Activated naive CD4-positive, alpha-beta T cell treated with Interleukin-2 at 50 U/mL for 16 hours (primary cell): ENCODE measurements at regions not wholly inside any gene's neighbourhood (a gene's known extent, or its start where the extent isn't known, plus 50 kb on each side); places are given as distances from the start of the nearest gene placed in this dataset.

Experiments used
- DNase-seq: peaks from one replicate; pipeline ENCODE4 v3.0.0-alpha.2; 2020

- no peak for DNase-seq
Measured at GRCh38 chr1:229828461-229828860, 202.4 kb downstream of the URB2 start.

GRCh38 chr1:229832695-229833094 is 206.6 kb downstream of the URB2 start:
- DNase-seq = no peak

- DNase-seq = no peak
Measured at GRCh38 chr1:229834230-229834629, 208.2 kb downstream of the URB2 start.

- no peak for DNase-seq
Measured at GRCh38 chr1:229835226-229835625, 209.2 kb downstream of the URB2 start.

GRCh38 chr1:229836324-229836723 is 210.3 kb downstream of the URB2 start:
- no peak for DNase-seq

- no peak for DNase-seq
Measured at GRCh38 chr1:229838204-229838603, 212.2 kb downstream of the URB2 start.

- no peak for DNase-seq
Measured at GRCh38 chr1:229839800-229840199, 213.8 kb downstream of the URB2 start.

- DNase-seq = no peak
Measured at GRCh38 chr1:229841230-229841629, 215.2 kb downstream of the URB2 start.

- DNase-seq = no peak
Measured at GRCh38 chr1:229842302-229843255, 216.5 kb downstream of the URB2 start.

GRCh38 chr1:229843627-229844238 is 217.7 kb downstream of the URB2 start:
- no peak for DNase-seq

- DNase-seq = no peak
Measured at GRCh38 chr1:229844675-229845074, 218.6 kb downstream of the URB2 start.

- DNase-seq = no peak
Measured at GRCh38 chr1:229845410-229846138, 219.5 kb downstream of the URB2 start.

- DNase-seq = no peak
Measured at GRCh38 chr1:229846351-229846750, 220.3 kb downstream of the URB2 start.

- DNase-seq = no peak
Measured at GRCh38 chr1:229848752-229849677, 218.0 kb upstream of the GALNT2 start.

GRCh38 chr1:229851511-229851910 is 215.5 kb upstream of the GALNT2 start:
- DNase-seq = no peak

GRCh38 chr1:229853751-229854150 is 213.3 kb upstream of the GALNT2 start:
- DNase-seq = no peak

- no peak for DNase-seq
Measured at GRCh38 chr1:229854620-229855019, 212.4 kb upstream of the GALNT2 start.

GRCh38 chr1:229856009-229856650 is 210.9 kb upstream of the GALNT2 start:
- DNase-seq = no peak

GRCh38 chr1:229857585-229857984 is 209.5 kb upstream of the GALNT2 start:
- DNase-seq = no peak

GRCh38 chr1:229859026-229859425 is 208.0 kb upstream of the GALNT2 start:
- DNase-seq = no peak

GRCh38 chr1:229860926-229861325 is 206.1 kb upstream of the GALNT2 start:
- DNase-seq = no peak
